ENCODE measurements at regions not wholly inside any gene's neighbourhood (a gene's known extent, or its start where the extent isn't known, plus 50 kb on each side); places are given as distances from the start of the nearest gene placed in this dataset.

GRCh38 chr9:105148328-105149006, 96.0 kb upstream of the SLC44A1 start:
- TF ChIP-seq CTCF (IDR thresholded peaks at IDR 0.05): no peak
- H3K9ac ChIP-seq: no peak overlapping the region

DNA sequence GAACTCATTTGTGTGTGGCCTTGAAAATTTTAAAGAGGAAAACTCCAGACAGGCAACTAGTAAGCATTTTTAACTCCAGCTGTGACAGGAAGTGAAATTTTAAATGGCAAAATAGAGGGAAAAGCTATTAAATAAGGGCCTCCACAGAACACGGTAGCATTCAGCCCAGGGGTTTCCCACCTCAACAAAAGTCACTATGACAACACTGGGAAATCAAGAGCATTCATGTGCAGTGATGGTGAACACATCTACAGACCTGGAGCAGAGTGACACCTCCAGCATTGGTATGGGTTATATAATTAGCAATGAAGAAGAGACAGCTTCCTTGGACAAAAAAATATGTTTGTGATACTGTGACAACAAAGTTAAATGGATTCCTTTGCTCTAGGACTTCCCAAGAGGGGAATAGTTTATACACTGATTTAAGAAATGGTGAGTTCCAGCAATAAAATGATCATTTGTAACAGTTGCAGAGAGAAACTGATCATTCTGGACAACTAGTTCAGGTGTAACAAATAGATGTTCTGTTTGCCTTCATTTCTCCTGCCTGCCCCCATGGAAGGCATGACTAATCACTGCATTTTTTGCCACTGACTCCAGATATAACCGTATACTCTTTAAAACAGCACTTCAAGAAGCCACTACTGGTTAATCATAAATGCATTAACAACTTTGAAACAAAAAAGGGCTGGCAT, 93.3 kb upstream of the SLC44A1 start:
- no peaks in the 10 kb centered on the region for H3K36me3 ChIP-seq (ENCODE audit: control insufficient read depth, insufficient read depth, low read length)
- no peak overlapping the region for H2AFZ ChIP-seq
- peaks cover 4% of the 10 kb centered on the region for H3K4me1 ChIP-seq
- no peaks in the 10 kb centered on the region for H3K9me3 ChIP-seq (ENCODE audit: control insufficient read depth, low read length)
- H3K79me2 ChIP-seq: no peaks in the 10 kb centered on the region
- no peak overlapping the region for H3K27ac ChIP-seq
- H3K9ac ChIP-seq: no peak overlapping the region
- no peak overlapping the region for H3K4me3 ChIP-seq (ENCODE audit: low read depth, low read length)
- TF ChIP-seq CTCF (IDR thresholded peaks at IDR 0.05): no peak
- no peaks in the 10 kb centered on the region for H3K27me3 ChIP-seq (ENCODE audit: control insufficient read depth, insufficient read depth, low read length)
- no peak overlapping the region for H3K4me2 ChIP-seq (ENCODE audit: low read length)

More at GRCh38 chr9:105148328-105149006, 96.0 kb upstream of the SLC44A1 start:
- Histone ChIP-seq H3K79me2 (no peaks in the 10 kb centered on the region), H3K27ac (no peak overlapping the region), H3K36me3 (ENCODE audit: control insufficient read depth, insufficient read depth, low read length) (no peaks in the 10 kb centered on the region), H3K27me3 (ENCODE audit: control insufficient read depth, insufficient read depth, low read length) (no peaks in the 10 kb centered on the region), H3K4me3 (ENCODE audit: low read depth, low read length) (no peak overlapping the region), H3K4me1 (peaks cover 4% of the 10 kb centered on the region), H2AFZ (no peak overlapping the region), H3K4me2 (ENCODE audit: low read length) (no peak overlapping the region), H3K9me3 (ENCODE audit: control insufficient read depth, low read length) (no peaks in the 10 kb centered on the region)

- no peaks in the 10 kb centered on the region for H3K9me3 ChIP-seq (ENCODE audit: control insufficient read depth, low read length)
- no peaks in the 10 kb centered on the region for H3K79me2 ChIP-seq
- no peak overlapping the region for H3K4me3 ChIP-seq (ENCODE audit: low read depth, low read length)
- H2AFZ ChIP-seq: no peak overlapping the region
- H3K4me1 ChIP-seq: peaks cover 1% of the 10 kb centered on the region
- H3K27me3 ChIP-seq (ENCODE audit: control insufficient read depth, insufficient read depth, low read length): no peaks in the 10 kb centered on the region
- no peaks in the 10 kb centered on the region for H3K36me3 ChIP-seq (ENCODE audit: control insufficient read depth, insufficient read depth, low read length)
- H3K4me2 ChIP-seq (ENCODE audit: low read length): no peak overlapping the region
- no peak for TF ChIP-seq CTCF (IDR thresholded peaks at IDR 0.05)
- H3K9ac ChIP-seq: no peak overlapping the region
- no peak overlapping the region for H3K27ac ChIP-seq
Observed at GRCh38 chr9:105151686-105151995, 92.8 kb upstream of the SLC44A1 start.

DNA sequence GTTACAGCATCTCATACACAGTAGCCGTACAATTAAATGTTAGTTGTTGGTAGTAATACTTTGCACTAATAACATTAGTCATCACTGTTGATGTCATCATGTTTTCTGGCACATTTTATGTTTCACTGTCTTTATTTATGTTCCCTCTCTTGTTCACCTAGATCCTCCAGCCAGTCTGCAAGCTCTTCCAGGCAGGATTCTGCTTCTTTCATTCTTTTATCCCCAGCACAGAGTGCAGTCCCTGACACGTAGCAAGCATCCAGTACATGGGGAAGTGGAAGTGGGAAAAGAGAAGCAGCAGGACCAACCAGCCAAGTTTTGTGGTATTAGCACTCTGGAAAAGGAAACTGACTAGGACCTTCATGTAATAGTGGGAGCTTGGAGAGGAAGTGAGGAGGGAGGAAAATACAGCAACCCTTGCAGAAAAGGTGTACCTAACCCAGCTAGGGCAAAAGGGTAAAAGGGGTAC, 89.7 kb upstream of the SLC44A1 start:
- TF ChIP-seq CTCF (IDR thresholded peaks at IDR 0.05): no peak

More for the DNA sequence above, 89.7 kb upstream of the SLC44A1 start:
- no peak overlapping the region for H3K4me3 ChIP-seq (ENCODE audit: low read depth, low read length)
- no peaks in the 10 kb centered on the region for H3K36me3 ChIP-seq (ENCODE audit: control insufficient read depth, insufficient read depth, low read length)
- no peak overlapping the region for H2AFZ ChIP-seq
- no peaks in the 10 kb centered on the region for H3K79me2 ChIP-seq
- no peaks in the 10 kb centered on the region for H3K27me3 ChIP-seq (ENCODE audit: control insufficient read depth, insufficient read depth, low read length)
- H3K27ac ChIP-seq: no peak overlapping the region
- no peak overlapping the region for H3K9ac ChIP-seq
- H3K4me2 ChIP-seq (ENCODE audit: low read length): no peak overlapping the region
- no peaks in the 10 kb centered on the region for H3K9me3 ChIP-seq (ENCODE audit: control insufficient read depth, low read length)
- H3K4me1 ChIP-seq: peaks cover under 1% of the 10 kb centered on the region

Data from parathyroid adenoma (tissue), 2 donors.